H1 (cell line): ENCODE measurements at regions not wholly inside any gene's neighbourhood (a gene's known extent, or its start where the extent isn't known, plus 50 kb on each side); places are given as distances from the start of the nearest gene placed in this dataset.

ENCODE experiments used
- CTCF ChIA-PET: fragments of 300-600 bp; sonication (Branson Sonifier 250); formaldehyde crosslinking; loops from one replicate; lab custom pipeline; 2021; ENCODE audit not compliant: partially characterized antibody; lab: Charles Lee
- POLR2A ChIA-PET: fragments of 300-600 bp; sonication (Branson Sonifier 250); formaldehyde crosslinking; loops from one replicate; lab custom pipeline; 2021; ENCODE audit warnings: inconsistent platforms; ENCODE audit not compliant: partially characterized antibody; lab: Charles Lee
- DNase-seq, 2 experiments: peaks; one replicate each; pipeline versions ENCODE4 v3.0.0 to v3.0.0-alpha.2; 2010 to 2022; ENCODE audit warnings: low spot score in 2 of 2, low read depth in 1 of 2, mixed read lengths in 1 of 2
- FAIRE-seq: peaks from 2 replicates; lab custom pipeline; 2011; peaks lifted over from hg19 to GRCh38; lab: Jason Lieb, UNC
- H2AFZ ChIP-seq: 2 replicates; pipeline ENCODE4 v1.8.1; 2012; ENCODE audit warnings: low read length, inconsistent platforms
- H2AK5ac ChIP-seq: 2 replicates; pipeline ENCODE4 v1.6.1; 2013; ENCODE audit warnings: low read depth, low read length
- H2BK120ac ChIP-seq: replicated peaks from 2 replicates; pipeline ENCODE3; 2013; ENCODE audit warnings: low read depth, low read length, inconsistent platforms
- H2BK12ac ChIP-seq: 2 replicates; pipeline ENCODE4 v1.6.1; 2013; ENCODE audit warnings: low read depth, low read length
- H2BK15ac ChIP-seq: 2 replicates; pipeline ENCODE4 v1.6.1; 2013; ENCODE audit warnings: low read length
- H2BK20ac ChIP-seq: 2 replicates; pipeline ENCODE4 v1.6.1; 2013; ENCODE audit warnings: low read length
- H2BK5ac ChIP-seq: 2 replicates; pipeline ENCODE4 v1.6.1; 2013; ENCODE audit warnings: low read depth, low read length
- H3K14ac ChIP-seq: 2 replicates; pipeline ENCODE4 v1.6.1; 2013; ENCODE audit warnings: inconsistent platforms; ENCODE audit not compliant: insufficient read length
- H3K18ac ChIP-seq: 2 replicates; pipeline ENCODE4 v1.6.1; 2013; ENCODE audit warnings: low read length; ENCODE audit errors: extremely low read depth
- H3K23ac ChIP-seq: 2 replicates; pipeline ENCODE4 v1.6.1; 2013; ENCODE audit warnings: inconsistent platforms; ENCODE audit not compliant: insufficient read length
- H3K23me2 ChIP-seq: 2 replicates; pipeline ENCODE4 v1.6.1; 2013; ENCODE audit warnings: low read depth, low read length
- H3K27ac ChIP-seq: 2 replicates; pipeline ENCODE4 v1.6.1; 2011; ENCODE audit warnings: low read depth, low read length, inconsistent platforms
- H3K27me3 ChIP-seq, 4 experiments: replicated peaks in 1 of 4; 1 replicate in 1 of 4; 2 replicates in 3 of 4; pipeline versions ENCODE4 v1.6.1 to v1.8.1; 2011 to 2013; ENCODE audit warnings: low read length in 3 of 4, mild to moderate bottlenecking in 3 of 4, inconsistent platforms in 2 of 4, mixed read lengths in 2 of 4, moderate library complexity in 1 of 4; ENCODE audit not compliant: control insufficient read depth in 3 of 4, insufficient read depth in 3 of 4; ENCODE audit errors: extremely low read depth in 1 of 4
- H3K36me3 ChIP-seq, 4 experiments: 2 replicates each; pipeline versions ENCODE4 v1.6.1 to v1.8.1; 2011 to 2013; ENCODE audit warnings: mild to moderate bottlenecking in 4 of 4, low read length in 3 of 4, moderate library complexity in 2 of 4, control low read depth in 1 of 4, inconsistent platforms in 1 of 4; ENCODE audit not compliant: insufficient read depth in 4 of 4, control insufficient read depth in 2 of 4
- H3K4ac ChIP-seq: replicated peaks from 2 replicates; pipeline ENCODE3; 2013; ENCODE audit warnings: low read length, low read depth, mixed read lengths, inconsistent platforms; ENCODE audit not compliant: insufficient read length
- H3K4me1 ChIP-seq, 4 experiments: replicated peaks in 1 of 4; 1 replicate in 1 of 4; 2 replicates in 3 of 4; pipeline versions ENCODE4 v1.6.1 to v1.8.1; 2011 to 2013; ENCODE audit warnings: low read length in 3 of 4, inconsistent platforms in 2 of 4, mixed read lengths in 1 of 4; ENCODE audit not compliant: insufficient read depth in 4 of 4, control insufficient read depth in 3 of 4
- H3K4me2 ChIP-seq, 2 experiments: 2 replicates each; pipeline versions ENCODE4 v1.6.1 to v1.8.1; 2011 to 2013; ENCODE audit warnings: low read depth in 2 of 2, low read length in 2 of 2, control low read depth in 1 of 2, inconsistent platforms in 1 of 2, mild to moderate bottlenecking in 1 of 2; ENCODE audit not compliant: insufficient read depth in 1 of 2
- H3K4me3 ChIP-seq, 4 experiments: fragments of 200-600, 300-600 bp in 1 of 4; sonication (generic), shearing (Covaris generic), sonication (Bioruptor Twin) in 1 of 4; 2 replicates each; pipeline versions ENCODE4 v1.5.1 to v1.8.1; 2011 to 2016; ENCODE audit warnings: low read length in 4 of 4, low read depth in 3 of 4, control low read depth in 2 of 4, inconsistent platforms in 2 of 4, mild to moderate bottlenecking in 2 of 4, mixed read lengths in 1 of 4, moderate library complexity in 1 of 4; ENCODE audit not compliant: insufficient read depth in 2 of 4; ENCODE audit errors: extremely low read depth in 1 of 4
- H3K56ac ChIP-seq: replicated peaks from 2 replicates; pipeline ENCODE3; 2013; ENCODE audit warnings: low read depth, mild to moderate bottlenecking, mixed read lengths, low read length, inconsistent platforms; ENCODE audit not compliant: insufficient read length
- H3K79me1 ChIP-seq: 2 replicates; pipeline ENCODE4 v1.6.1; 2013; ENCODE audit warnings: low read depth, low read length, control low read depth
- H3K79me2 ChIP-seq, 2 experiments: 2 replicates each; pipeline versions ENCODE4 v1.6.1 to v1.8.1; 2012 to 2013; ENCODE audit warnings: low read length in 2 of 2, mild to moderate bottlenecking in 2 of 2, inconsistent platforms in 1 of 2; ENCODE audit not compliant: insufficient read depth in 2 of 2, control insufficient read depth in 1 of 2
- H3K9ac ChIP-seq, 4 experiments: replicated peaks in 1 of 4; 1 replicate in 1 of 4; 2 replicates in 3 of 4; pipeline versions ENCODE4 v1.6.1 to v1.8.1; 2011 to 2013; ENCODE audit warnings: low read depth in 3 of 4, low read length in 3 of 4, control low read depth in 2 of 4, mild to moderate bottlenecking in 2 of 4, moderate library complexity in 2 of 4, inconsistent platforms in 1 of 4; ENCODE audit errors: extremely low read depth in 1 of 4
- H3K9me3 ChIP-seq, 2 experiments: 2 replicates each; pipeline versions ENCODE4 v1.6.1 to v1.8.1; 2012 to 2013; ENCODE audit warnings: mild to moderate bottlenecking in 2 of 2, moderate library complexity in 2 of 2, control low read depth in 1 of 2, inconsistent platforms in 1 of 2, low read depth in 1 of 2, low read length in 1 of 2, mixed read lengths in 1 of 2; ENCODE audit not compliant: insufficient read depth in 2 of 2
- H4K20me1 ChIP-seq, 2 experiments: replicated peaks in 1 of 2; 2 replicates each; pipeline versions ENCODE3 to v1.8.1; 2011 to 2013; ENCODE audit warnings: inconsistent platforms in 2 of 2, low read length in 2 of 2, mild to moderate bottlenecking in 1 of 2; ENCODE audit not compliant: insufficient read depth in 2 of 2, control insufficient read depth in 1 of 2
- H4K5ac ChIP-seq: 2 replicates; pipeline ENCODE4 v1.6.1; 2013; ENCODE audit warnings: low read length, low read depth, mixed read lengths, inconsistent platforms; ENCODE audit not compliant: insufficient read length
- H4K8ac ChIP-seq: 2 replicates; pipeline ENCODE4 v1.8.0; 2013; ENCODE audit warnings: mild to moderate bottlenecking, moderate library complexity, low read length, inconsistent platforms; ENCODE audit not compliant: insufficient read depth; ENCODE audit errors: extremely low read depth
- H4K91ac ChIP-seq: replicated peaks from 2 replicates; pipeline ENCODE3; 2013; ENCODE audit warnings: low read length, mixed read lengths, inconsistent platforms; ENCODE audit not compliant: insufficient read length
- CBX8 ChIP-seq: fragments of 300-800, 300-1000 bp; sonication (generic); IDR thresholded peaks from 2 replicates; pipeline ENCODE4 v1.7.1; 2016; ENCODE audit warnings: low read depth, low read length, borderline replicate concordance
- JUND ChIP-seq: IDR thresholded peaks from 2 replicates; pipeline ENCODE4 v1.6.1; 2011; ENCODE audit warnings: mild to moderate bottlenecking, improper control_type of control experiment, low read length
- KDM1A ChIP-seq: fragments of 200-600, 300-600 bp; sonication (generic); IDR thresholded peaks from 2 replicates; pipeline ENCODE4 v1.7.1; 2016; ENCODE audit warnings: mild to moderate bottlenecking, low read length, borderline replicate concordance
- NRF1 ChIP-seq: IDR thresholded peaks from 2 replicates; pipeline ENCODE4 v1.6.1; 2011; ENCODE audit warnings: mild to moderate bottlenecking, low read depth, low read length, improper control_type of control experiment
- POU5F1 ChIP-seq: IDR thresholded peaks from 2 replicates; pipeline ENCODE4 v1.6.1; 2011; ENCODE audit warnings: low read depth, mild to moderate bottlenecking, low read length, moderate library complexity
- RXRA ChIP-seq: IDR thresholded peaks from 2 replicates; pipeline ENCODE4 v1.6.1; 2011; ENCODE audit warnings: low read depth, mild to moderate bottlenecking, low read length, moderate library complexity; ENCODE audit not compliant: insufficient read depth
- SAP30 ChIP-seq: fragments of 300-600 bp; sonication (generic); IDR thresholded peaks from 2 replicates; pipeline ENCODE4 v1.7.1; 2012; ENCODE audit warnings: low read length, moderate library complexity, mild to moderate bottlenecking, inconsistent platforms; ENCODE audit not compliant: insufficient read depth, insufficient replicate concordance
- SIN3A ChIP-seq, 2 experiments: IDR thresholded peaks in 1 of 2; conservative IDR thresholded peaks in 1 of 2; 2 replicates each; pipeline ENCODE4 v1.6.1; 2011 to 2012; ENCODE audit warnings: low read length in 2 of 2, improper control_type of control experiment in 1 of 2, low read depth in 1 of 2, mild to moderate bottlenecking in 1 of 2
- SIX5 ChIP-seq: IDR thresholded peaks from 2 replicates; pipeline ENCODE4 v1.6.1; 2011; ENCODE audit warnings: mild to moderate bottlenecking, low read depth, low read length
- SRF ChIP-seq: IDR thresholded peaks from 2 replicates; pipeline ENCODE4 v1.6.1; 2011; ENCODE audit warnings: mild to moderate bottlenecking, low read depth, low read length, moderate library complexity
- TAF1 ChIP-seq: IDR thresholded peaks from 2 replicates; pipeline ENCODE4 v1.6.1; 2011; ENCODE audit warnings: mild to moderate bottlenecking, low read depth, low read length
- YY1 ChIP-seq: IDR thresholded peaks from 2 replicates; pipeline ENCODE4 v1.6.1; 2011; ENCODE audit warnings: low read depth, mild to moderate bottlenecking, low read length
- WGBS, 2 experiments: shearing (Covaris generic) in 1 of 2; methylation state at CpG; one replicate each; pipeline versions ENCODE4 v1.1.6 to v1.1.7; 2013 to 2015; ENCODE audit warnings: low lambda C conversion rate in 2 of 2, mixed read lengths in 2 of 2, inconsistent platforms in 1 of 2, low coverage in 1 of 2, missing lambda C conversion rate in 1 of 2; ENCODE audit not compliant: insufficient replicate concordance in 2 of 2, insufficient coverage in 1 of 2, insufficient read length in 1 of 2; ENCODE audit errors: extremely low coverage in 1 of 2, missing lambda C conversion rate in 1 of 2; 5-methylcytosine and 5-hydroxymethylcytosine counted together
- TF ChIP-seq, protein P1 (sequence below): IDR thresholded peaks from 2 replicates; pipeline ENCODE4 v1.6.1; 2012; ENCODE audit warnings: low read length, inconsistent platforms

DNA sequence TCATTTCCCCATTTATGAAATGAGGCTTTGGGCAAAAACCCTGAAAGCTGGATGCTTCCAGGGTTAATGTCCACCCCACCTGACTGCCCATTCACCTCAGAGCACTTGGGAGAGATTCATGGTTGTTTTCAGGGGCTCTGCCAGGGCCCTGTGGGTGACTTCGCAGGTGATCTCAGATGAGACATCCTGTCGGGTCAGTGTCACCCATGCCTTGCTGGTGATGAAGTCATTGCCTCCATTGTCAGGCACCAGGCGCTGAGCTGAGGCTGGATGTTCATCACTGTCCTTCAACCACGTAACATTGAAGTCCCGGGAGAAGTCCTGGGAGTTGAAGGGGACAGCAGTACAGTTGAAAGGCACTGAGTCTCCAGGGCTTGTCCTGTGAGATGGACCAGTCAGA lies 115.6 kb upstream of the SIRPA start:
- Histone ChIP-seq H3K79me2 (no peaks in the 10 kb centered on the region), H4K91ac (no peak overlapping the region), H2BK120ac (no peak overlapping the region), H3K27me3 (peaks cover 0 to 3% (median 1%) of the 10 kb centered on the region in 4 experiments; a peak in 4 of 7 replicates), H3K18ac (no peak overlapping the region), H3K79me1 (no peaks in the 10 kb centered on the region), H3K27ac (no peak overlapping the region), H3K4me3 (no peak overlapping the region), H3K9me3 (no peaks in the 10 kb centered on the region), H2BK5ac (no peak overlapping the region), H3K4me2 (no peak overlapping the region), H4K8ac (no peak overlapping the region), H3K4me1 (peaks cover 2 to 7% (median 3%) of the 10 kb centered on the region in 4 experiments; a peak in 5 of 7 replicates), H3K4ac (no peak overlapping the region), H3K56ac (no peak overlapping the region), H2BK12ac (no peak overlapping the region), H3K14ac (no peak overlapping the region), H4K5ac (no peak overlapping the region), H2AFZ (no peak overlapping the region), H3K9ac (no peak overlapping the region), H4K20me1 (no peaks in the 10 kb centered on the region), H3K23ac (no peak overlapping the region), H3K23me2 (0 out of 2 replicates have a peak, but pooled peaks cover 3% of the 10 kb centered on the region), H3K36me3 (no peaks in the 10 kb centered on the region), H2BK20ac (no peak overlapping the region), H2BK15ac (no peak overlapping the region), H2AK5ac (no peak overlapping the region)
- WGBS, 2 experiments = 85% methylated on average over 5 of the region's 5 CpGs; no CpG with 5 or more reads in 1 of the 2 experiments
- POLR2A ChIA-PET = no interaction called here
- CTCF ChIA-PET = interaction anchor here (0.7 to 3.5 kb wide), 5 partner anchors 10 to 271 kb away, joined by 3 to 23 read pairs (median 4); no protein-coding TSS in a partner anchor
- no peak for DNase-seq
- no peak for FAIRE-seq
- TF ChIP-seq NRF1 (no peak), POU5F1 (no peak), YY1 (no peak), JUND (no peak), SIX5 (no peak), CBX8 (no peak), KDM1A (no peak), SAP30 (no peak), RXRA (no peak), TAF1 (no peak), SIN3A (conservative IDR thresholded peaks at IDR 0.05 in 1 of 2, IDR thresholded peaks at IDR 0.05 in 1 of 2; ENCODE audit: low read depth in 1 of 2, low read length in 2 of 2) (no peak), SRF (no peak)
- TF ChIP-seq, protein P1, sequence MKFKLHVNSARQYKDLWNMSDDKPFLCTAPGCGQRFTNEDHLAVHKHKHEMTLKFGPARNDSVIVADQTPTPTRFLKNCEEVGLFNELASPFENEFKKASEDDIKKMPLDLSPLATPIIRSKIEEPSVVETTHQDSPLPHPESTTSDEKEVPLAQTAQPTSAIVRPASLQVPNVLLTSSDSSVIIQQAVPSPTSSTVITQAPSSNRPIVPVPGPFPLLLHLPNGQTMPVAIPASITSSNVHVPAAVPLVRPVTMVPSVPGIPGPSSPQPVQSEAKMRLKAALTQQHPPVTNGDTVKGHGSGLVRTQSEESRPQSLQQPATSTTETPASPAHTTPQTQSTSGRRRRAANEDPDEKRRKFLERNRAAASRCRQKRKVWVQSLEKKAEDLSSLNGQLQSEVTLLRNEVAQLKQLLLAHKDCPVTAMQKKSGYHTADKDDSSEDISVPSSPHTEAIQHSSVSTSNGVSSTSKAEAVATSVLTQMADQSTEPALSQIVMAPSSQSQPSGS = no peak
